ENCODE measurements at regions not wholly inside any gene's neighbourhood (a gene's known extent, or its start where the extent isn't known, plus 50 kb on each side); places are given as distances from the start of the nearest gene placed in this dataset.

GRCh38 chr6:133648581-133648980 is 240.3 kb upstream of the TCF21 start:
- TF ChIP-seq EZH2phosphoT487 (IDR thresholded peaks at IDR 0.05; ENCODE audit: borderline replicate concordance, low read length), result no peak
- no peak for TF ChIP-seq CTCF (conservative IDR thresholded peaks at IDR 0.05; ENCODE audit: low read depth, low read length)
- no peak for TF ChIP-seq EZH2 (IDR thresholded peaks at IDR 0.05; ENCODE audit: low read length, unreplicated experiment)

All from PC-3 (cell line).